NT2/D1 (cell line): ENCODE measurements at regions not wholly inside any gene's neighbourhood (a gene's known extent, or its start where the extent isn't known, plus 50 kb on each side); places are given as distances from the start of the nearest gene placed in this dataset.

Source experiments
- SUZ12 ChIP-seq: IDR thresholded peaks from 2 replicates; pipeline ENCODE4 v1.6.1; 2011; ENCODE audit not compliant: insufficient read length, insufficient read depth; ENCODE audit errors: extremely low read depth
- YY1 ChIP-seq: IDR thresholded peaks from 2 replicates; pipeline ENCODE4 v1.6.1; 2011; ENCODE audit not compliant: insufficient read length, insufficient read depth
- ZNF274 ChIP-seq: IDR thresholded peaks from 2 replicates; pipeline ENCODE4 v1.6.1; 2011; ENCODE audit warnings: mild to moderate bottlenecking, low read depth, low read length

DNA sequence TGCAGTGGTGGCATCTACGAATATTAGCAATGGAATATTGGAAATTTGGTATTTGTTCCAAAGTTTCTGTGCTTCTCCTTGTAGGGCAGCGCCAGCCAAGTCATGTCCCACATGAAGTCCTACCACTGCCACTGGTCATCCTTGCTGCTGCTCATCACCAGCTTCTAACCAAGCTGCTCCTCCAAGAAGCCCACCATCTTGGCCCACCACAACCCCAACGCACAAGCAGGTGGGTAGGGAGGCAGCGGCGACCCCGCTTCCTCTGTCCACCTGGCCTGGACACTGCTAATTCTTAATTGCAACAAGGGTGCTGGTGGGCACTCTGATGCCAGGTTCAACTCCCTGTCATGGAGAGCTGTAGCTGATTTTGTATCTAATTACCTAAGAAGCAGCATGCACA, 291.2 kb upstream of the LYPLAL1 start:
- no peak for TF ChIP-seq YY1
- no peak for TF ChIP-seq ZNF274
- no peak for TF ChIP-seq SUZ12
